Activated naive CD4-positive, alpha-beta T cell treated with anti-CD3 and anti-CD28 coated beads, Interleukin-2, amount 50 U/mL, for 72 hours (primary cell): ENCODE measurements at regions not wholly inside any gene's neighbourhood (a gene's known extent, or its start where the extent isn't known, plus 50 kb on each side); places are given as distances from the start of the nearest gene placed in this dataset.
"Not testable (repeated sequence)": the region's sequence is repeated elsewhere in the genome, so short reads cannot be mapped to it uniquely, and the experiment has no call there.

Experiments
- ATAC-seq, 2 donors: fragments of 150-1000 bp; cut with Tn5 transposase; 2 replicates each; pipeline ENCODE4 v1.10.0; 2021; ENCODE audit warnings: mild to moderate bottlenecking in 2 of 2, moderate library complexity in 2 of 2
- DNase-seq, 2 donors: peaks; one replicate each; pipeline ENCODE4 v3.0.0; 2021 to 2022; ENCODE audit warnings: low spot score in 2 of 2
- H3K27ac Mint-ChIP-seq, 2 donors: one replicate each; pipeline ENCODE4 v1.8.0; 2022; ENCODE audit warnings: mild to moderate bottlenecking in 2 of 2, mixed read lengths in 2 of 2
- H3K36me3 Mint-ChIP-seq, 2 donors: one replicate each; pipeline ENCODE4 v1.8.0; 2022; ENCODE audit warnings: mixed read lengths in 2 of 2
- H3K9me3 Mint-ChIP-seq, 2 donors: one replicate each; pipeline ENCODE4 v1.8.0; 2022; ENCODE audit warnings: mixed read lengths in 2 of 2

DNA sequence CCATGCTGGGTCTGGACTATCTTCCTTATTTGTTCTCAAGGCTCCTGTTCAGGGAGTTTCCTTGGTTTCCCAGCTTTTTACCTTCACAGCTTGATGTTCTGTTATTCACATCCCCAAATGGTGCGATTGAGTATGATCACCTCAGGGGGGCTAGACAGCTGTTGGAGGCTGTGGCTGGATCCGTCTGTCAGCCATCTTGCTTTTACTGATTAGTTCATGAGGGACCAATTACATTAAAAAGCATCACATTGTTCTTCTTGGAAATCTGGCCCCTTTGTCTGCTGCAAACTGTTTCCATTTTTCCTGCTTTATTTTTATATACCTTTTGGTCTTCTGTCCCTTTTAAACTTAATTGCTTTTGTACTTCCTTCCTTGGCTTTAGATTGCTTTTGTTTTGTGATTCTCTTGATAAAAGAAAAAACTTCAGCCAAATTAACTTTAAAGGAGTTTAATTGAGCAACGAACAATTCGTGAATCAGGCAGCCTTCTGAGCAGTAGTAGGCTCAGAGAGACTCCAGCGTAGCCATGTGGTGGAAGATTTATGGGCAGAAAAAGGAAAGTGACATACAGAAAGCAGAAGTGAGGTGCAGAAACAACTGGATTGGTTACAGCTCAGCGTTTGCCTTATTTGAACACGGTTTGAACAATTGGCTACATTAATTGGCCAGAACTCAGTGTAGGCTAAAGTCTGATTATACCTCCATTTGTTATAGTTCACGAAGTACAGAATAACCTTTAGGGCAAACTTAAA lies 208.7 kb downstream of the AEBP2 start:
- DNase-seq: no peak
- no peak overlapping the region for H3K27ac Mint-ChIP-seq
- ATAC-seq: no peak
- peaks cover 6 to 11% of the 10 kb centered on the region in 2 donors for H3K36me3 Mint-ChIP-seq
- H3K9me3 Mint-ChIP-seq: peaks cover 5 to 13% of the 10 kb centered on the region in 2 donors

DNA sequence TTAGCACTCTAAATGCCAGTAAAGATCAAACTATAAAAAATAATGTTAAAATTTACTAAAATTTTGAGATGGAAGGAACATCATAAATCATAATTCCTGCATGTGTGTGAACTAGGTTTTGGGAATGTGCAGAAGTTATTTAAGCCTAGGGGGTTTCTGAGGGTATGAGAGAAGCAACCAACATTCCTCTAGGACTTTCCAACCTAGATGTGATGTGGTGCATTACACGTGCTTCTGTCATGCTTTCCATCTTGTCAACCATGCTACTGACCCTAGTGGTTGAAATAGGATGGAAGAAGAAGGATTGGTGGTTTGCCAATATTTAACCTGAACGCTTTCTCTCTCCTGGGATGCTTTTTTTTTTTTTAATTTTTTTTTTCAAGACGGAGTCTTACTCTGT lies 209.3 kb downstream of the AEBP2 start:
- Mint-ChIP-seq H3K27ac (no peak overlapping the region), H3K9me3 (peaks cover 5 to 13% of the 10 kb centered on the region in 2 donors), H3K36me3 (peaks cover 6 to 11% of the 10 kb centered on the region in 2 donors)
- DNase-seq (no peak), ATAC-seq (no peak)

GRCh38 chr12:19652386-19652785 lies 213.1 kb downstream of the AEBP2 start:
- no peak overlapping the region for H3K27ac Mint-ChIP-seq
- no peak for DNase-seq
- peaks cover 0 to 7% of the 10 kb centered on the region in 2 donors for H3K9me3 Mint-ChIP-seq
- H3K36me3 Mint-ChIP-seq: peaks cover 0 to 6% of the 10 kb centered on the region in 2 donors
- no peak for ATAC-seq

- no peak for DNase-seq
- Mint-ChIP-seq H3K27ac (no peak overlapping the region), H3K36me3 (no peaks in the 10 kb centered on the region), H3K9me3 (no peaks in the 10 kb centered on the region)
- ATAC-seq: no peak
Measured at GRCh38 chr12:19654650-19655376, 215.5 kb downstream of the AEBP2 start.

DNA sequence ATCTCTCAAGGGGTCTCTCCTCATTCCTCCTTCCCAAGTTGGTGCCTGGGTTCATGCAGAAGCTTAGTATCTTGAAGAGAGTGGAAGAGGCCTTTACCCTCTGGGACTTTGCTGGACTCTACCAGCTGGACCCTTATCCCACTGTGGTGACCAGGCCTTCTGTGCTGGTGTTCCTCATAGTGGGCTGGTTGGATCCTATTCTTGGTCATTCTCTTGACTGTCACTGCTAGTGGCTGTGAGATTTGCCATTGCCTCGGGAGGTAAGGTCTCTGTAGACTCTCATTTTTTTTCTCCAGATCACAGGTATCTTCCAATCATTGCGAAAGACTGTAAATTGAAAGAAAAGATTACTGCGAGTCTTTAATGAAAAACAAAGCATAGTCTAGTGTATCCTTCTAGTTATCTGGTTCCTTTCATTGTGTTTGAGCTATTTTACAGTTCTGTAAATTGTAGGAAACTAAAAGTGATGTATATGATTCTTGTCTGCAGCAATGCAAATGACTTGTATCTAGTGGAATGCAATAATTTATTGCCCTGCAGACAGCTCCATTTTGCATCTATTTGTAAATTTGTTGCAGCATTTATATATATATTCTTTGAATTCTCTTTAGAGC lies 217.9 kb downstream of the AEBP2 start:
- Mint-ChIP-seq H3K27ac (no peak overlapping the region), H3K9me3 (peaks cover 0 to 5% of the 10 kb centered on the region in 2 donors), H3K36me3 (no peaks in the 10 kb centered on the region)
- DNase-seq (no peak), ATAC-seq (no peak)

- Mint-ChIP-seq H3K9me3 (peaks cover 0 to 5% of the 10 kb centered on the region in 2 donors), H3K36me3 (no peaks in the 10 kb centered on the region), H3K27ac (no peak overlapping the region)
- ATAC-seq (no peak), DNase-seq (no peak)
Measured at GRCh38 chr12:19657732-19658130, 218.4 kb downstream of the AEBP2 start.

GRCh38 chr12:19659086-19659485 lies 219.8 kb downstream of the AEBP2 start:
- ATAC-seq (no peak), DNase-seq (no peak)
- Mint-ChIP-seq H3K27ac (no peak overlapping the region), H3K9me3 (peaks cover 0 to 5% of the 10 kb centered on the region in 2 donors), H3K36me3 (no peaks in the 10 kb centered on the region)

DNA sequence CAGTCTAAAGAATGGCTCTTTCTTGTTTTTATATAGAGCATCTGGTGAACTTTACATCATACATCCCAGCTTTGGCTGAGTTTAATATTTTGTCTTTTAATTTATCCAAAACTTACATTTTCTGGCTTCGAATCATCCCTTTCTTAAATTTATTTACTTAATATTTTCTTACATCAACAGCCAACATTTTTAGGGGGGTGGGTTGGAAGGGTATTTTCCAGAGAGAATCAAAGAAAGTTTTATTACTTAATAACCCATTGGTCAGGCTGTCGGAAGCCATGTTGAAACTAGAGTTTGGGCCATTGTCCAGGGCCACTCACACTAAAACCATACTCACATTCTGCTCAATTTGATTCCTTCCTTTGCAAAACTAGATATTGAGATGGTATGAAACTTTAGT lies 220.2 kb downstream of the AEBP2 start:
- no peaks in the 10 kb centered on the region for H3K36me3 Mint-ChIP-seq
- H3K9me3 Mint-ChIP-seq: peaks cover 0 to 5% of the 10 kb centered on the region in 2 donors
- ATAC-seq: no peak
- H3K27ac Mint-ChIP-seq: no peak overlapping the region
- DNase-seq: no peak

DNA sequence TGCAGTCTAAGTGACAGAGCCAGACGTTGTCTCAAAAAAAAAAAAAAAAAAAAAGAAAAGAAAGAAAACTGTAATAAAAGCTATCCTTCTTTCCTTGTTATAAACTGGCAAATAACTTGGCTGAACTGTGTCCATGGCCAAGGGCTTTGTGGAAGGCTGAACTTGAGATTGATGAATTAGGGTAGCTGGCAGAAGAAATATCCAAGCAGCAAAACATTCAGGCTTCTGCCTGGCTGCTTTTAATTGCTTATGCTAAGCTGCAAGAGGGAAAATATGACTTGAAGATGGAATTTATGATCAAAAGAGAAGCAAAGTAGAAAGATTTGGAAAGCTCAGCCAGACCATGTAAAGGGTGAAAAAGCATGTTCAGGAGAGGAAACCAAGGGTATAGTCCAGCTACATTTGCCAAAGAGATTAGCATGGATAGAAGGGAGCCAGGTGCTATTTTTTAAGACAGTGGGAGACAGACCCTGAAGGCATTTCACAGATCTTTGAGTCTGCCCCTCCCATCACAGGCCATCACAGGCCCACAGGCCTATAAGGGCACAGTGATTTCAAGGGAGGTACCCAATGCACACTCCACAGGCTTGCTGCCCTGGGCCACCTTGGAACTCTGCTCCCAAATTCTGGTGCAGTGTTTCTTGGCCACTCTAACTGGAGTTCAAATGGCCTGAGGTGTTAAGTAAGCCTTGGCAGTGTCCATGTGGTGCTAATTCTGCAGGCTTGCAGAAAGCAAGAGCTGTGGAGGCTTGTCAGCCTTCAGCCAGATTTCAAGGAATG lies 226.0 kb downstream of the AEBP2 start:
- H3K36me3 Mint-ChIP-seq: no peaks in the 10 kb centered on the region
- H3K27ac Mint-ChIP-seq: no peak overlapping the region
- peaks cover 0 to 5% of the 10 kb centered on the region in 2 donors for H3K9me3 Mint-ChIP-seq
- DNase-seq: no peak
- no peak for ATAC-seq

- ATAC-seq (no peak), DNase-seq (no peak)
- Mint-ChIP-seq H3K9me3 (peaks cover 0 to 1% of the 10 kb centered on the region in 2 donors), H3K36me3 (no peaks in the 10 kb centered on the region), H3K27ac (no peak overlapping the region)
Measured at GRCh38 chr12:19666070-19666469, 226.8 kb downstream of the AEBP2 start.

DNA sequence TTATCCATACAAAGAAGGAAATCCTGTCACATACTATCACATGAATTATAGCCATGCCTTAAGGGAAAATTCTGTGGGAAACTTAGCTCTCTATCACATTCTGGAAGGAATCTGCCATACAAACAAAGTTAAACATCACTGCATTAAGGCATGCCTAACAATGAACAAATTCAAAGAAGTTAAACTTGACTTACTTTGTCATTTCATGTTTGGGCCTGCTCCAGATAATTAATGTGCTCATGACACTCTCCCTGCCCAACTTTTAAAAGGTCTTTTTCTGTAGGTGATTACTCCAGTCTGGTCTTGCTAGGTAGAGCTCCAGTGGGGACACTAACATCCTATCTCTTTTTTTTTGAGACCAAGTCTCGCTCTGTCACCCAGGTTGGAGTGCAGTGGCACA lies 230.5 kb downstream of the AEBP2 start:
- no peak for ATAC-seq
- DNase-seq: no peak
- Mint-ChIP-seq H3K27ac (no peak overlapping the region), H3K36me3 (no peaks in the 10 kb centered on the region), H3K9me3 (no peaks in the 10 kb centered on the region)

- DNase-seq: no peak
- Mint-ChIP-seq H3K27ac (no peak overlapping the region), H3K9me3 (peaks cover 0 to 3% of the 10 kb centered on the region in 2 donors), H3K36me3 (peaks cover 2 to 3% of the 10 kb centered on the region in 2 donors)
- ATAC-seq: no peak
Measured at GRCh38 chr12:19671695-19672094, 232.4 kb downstream of the AEBP2 start.

GRCh38 chr12:19674437-19674836 lies 235.1 kb downstream of the AEBP2 start:
- Mint-ChIP-seq H3K36me3 (peaks cover 14 to 15% of the 10 kb centered on the region in 2 donors), H3K9me3 (peaks cover 10 to 19% of the 10 kb centered on the region in 2 donors), H3K27ac (no peak overlapping the region)
- no peak for DNase-seq
- ATAC-seq: no peak

- ATAC-seq: peak; percentile 96 to 98
- peak in 1 of 2 donors; percentile 7 for DNase-seq
- no peak overlapping the region for H3K27ac Mint-ChIP-seq
- peaks cover 14 to 23% of the 10 kb centered on the region in 2 donors for H3K36me3 Mint-ChIP-seq
- peaks cover 10 to 21% of the 10 kb centered on the region in 2 donors for H3K9me3 Mint-ChIP-seq
Measured at GRCh38 chr12:19675361-19675760, 236.1 kb downstream of the AEBP2 start.

DNA sequence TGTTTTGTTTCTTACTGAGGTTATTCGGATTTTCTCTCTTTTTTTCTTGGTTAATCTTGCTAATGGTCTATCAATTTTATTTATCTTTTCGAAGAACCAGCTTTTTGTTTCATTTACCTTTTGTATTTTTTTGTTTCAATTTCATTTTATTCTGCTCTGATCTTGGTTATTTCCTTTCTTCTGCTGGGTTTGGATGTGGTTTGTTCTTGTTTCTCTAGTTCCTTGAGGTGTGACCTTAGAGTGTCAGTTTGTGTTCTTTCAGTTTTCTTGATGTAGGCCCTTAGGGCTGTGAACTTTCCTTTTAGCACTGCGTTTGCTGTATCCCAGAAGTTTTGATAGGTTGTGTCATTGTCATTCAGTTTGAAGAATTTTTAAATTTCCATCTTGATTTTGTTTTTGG lies 239.2 kb downstream of the AEBP2 start:
- not testable (repeated sequence) for DNase-seq
- peaks cover 14 to 23% of the 10 kb centered on the region in 2 donors for H3K36me3 Mint-ChIP-seq
- peaks cover 10 to 24% of the 10 kb centered on the region in 2 donors for H3K9me3 Mint-ChIP-seq
- H3K27ac Mint-ChIP-seq: peak overlapping the region in 1 of 2 donors; percentile 50
- peak in 1 of 2 donors; percentile 29 for ATAC-seq

DNA sequence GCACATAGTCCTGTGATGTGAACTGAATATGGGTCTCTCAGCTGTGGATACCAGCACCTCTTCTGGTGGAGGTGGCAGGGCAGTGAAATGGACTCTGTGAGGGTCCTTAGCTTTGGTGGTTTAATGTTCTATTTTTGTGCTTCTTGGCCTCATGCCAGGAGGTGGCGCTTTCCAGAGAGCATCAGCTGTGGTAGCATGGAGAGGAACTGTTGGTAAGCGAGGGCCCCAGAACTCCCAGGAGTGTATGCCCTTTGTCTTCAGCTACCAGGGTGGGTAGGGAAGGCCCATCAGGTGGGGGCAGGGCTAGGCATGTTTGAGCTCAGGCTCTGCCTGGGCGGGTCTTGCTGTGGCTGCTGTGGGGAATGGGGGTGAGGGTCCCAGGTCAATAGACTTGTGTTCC lies 241.7 kb downstream of the AEBP2 start:
- ATAC-seq (no peak), DNase-seq (no peak)
- H3K9me3 Mint-ChIP-seq: peaks cover 10 to 24% of the 10 kb centered on the region in 2 donors
- no peak overlapping the region for H3K27ac Mint-ChIP-seq
- H3K36me3 Mint-ChIP-seq: peaks cover 14 to 23% of the 10 kb centered on the region in 2 donors
